ENCODE measurements at regions not wholly inside any gene's neighbourhood (a gene's known extent, or its start where the extent isn't known, plus 50 kb on each side); places are given as distances from the start of the nearest gene placed in this dataset.
A peak's percentile ranks its signal among the peaks of the same experiment; 100 is the strongest.

- Histone ChIP-seq H3K4me1 (ENCODE audit: control insufficient read depth in 1 of 2, insufficient read depth in 2 of 2, low read depth in 1 of 2, low read length in 1 of 2) (peaks cover 0 to 14% of the 10 kb centered on the region in 2 experiments; a peak in 2 of 4 replicates), H3K36me3 (replicated peaks in 1 of 2; ENCODE audit: control insufficient read depth in 1 of 2, insufficient read depth in 2 of 2, low read length in 1 of 2) (no peaks in the 10 kb centered on the region), H3K4me3 (ENCODE audit: low read depth in 2 of 2, low read length in 1 of 2) (no peak overlapping the region), H3F3A (replicated peaks; ENCODE audit: insufficient read depth) (peaks cover 16% of the 10 kb centered on the region), H3K9me3 (no peaks in the 10 kb centered on the region), H3K4me2 (peak overlapping the region; percentile 22; the same call in 1 of the 2 replicates), H3K27ac (ENCODE audit: low read depth in 2 of 2, low read length in 1 of 2) (peak overlapping the region in 1 of 2 experiments; percentile 77; a peak in 2 of 4 replicates), H4K20me1 (ENCODE audit: insufficient read depth) (no peaks in the 10 kb centered on the region; the same call in 1 of the 2 replicates), H3K9me2 (no peaks in the 10 kb centered on the region), H3K79me2 (ENCODE audit: insufficient read depth) (no peaks in the 10 kb centered on the region), H3K9ac (no peak overlapping the region), H3K27me3 (ENCODE audit: insufficient read depth) (no peaks in the 10 kb centered on the region), H2AFZ (ENCODE audit: low read depth) (no peak overlapping the region)
- no peak for DNase-seq
- ChIA-PET POLR2A (no interaction called here), CTCF (interaction anchor here (1.5 kb wide), 1 partner anchor 12 kb away, joined by 4 read pairs; no protein-coding TSS in a partner anchor)
- no peak for TF ChIP-seq USF1 (IDR thresholded peaks at IDR 0.05; ENCODE audit: borderline replicate concordance, low read depth)
- TF ChIP-seq RAD21 (IDR thresholded peaks at IDR 0.05; ENCODE audit: low read length), result no peak
- no peak for TF ChIP-seq EZH2phosphoT487 (IDR thresholded peaks at IDR 0.05; ENCODE audit: borderline replicate concordance, low read depth)
- no peak for TF ChIP-seq FOXJ3 (CRISPR knock-in tag; IDR thresholded peaks at IDR 0.05)
- no peak for TF ChIP-seq SMC3 (IDR thresholded peaks at IDR 0.05; ENCODE audit: low read depth, low read length)
- TF ChIP-seq RFX5 (IDR thresholded peaks at IDR 0.05; ENCODE audit: low read length), result no peak
- no peak for TF ChIP-seq RXRA (IDR thresholded peaks at IDR 0.05; ENCODE audit: borderline replicate concordance, low read depth)
- TF ChIP-seq YY1 (IDR thresholded peaks at IDR 0.05; ENCODE audit: low read depth), result no peak
- TF ChIP-seq TEAD4 (IDR thresholded peaks at IDR 0.05; ENCODE audit: borderline replicate concordance, insufficient read depth), result 0 out of 2 replicates have a peak, but pooled peaks have one; percentile 14
- TF ChIP-seq FOSL2 (IDR thresholded peaks at IDR 0.05; ENCODE audit: borderline replicate concordance, low read depth), result no peak
- no peak for TF ChIP-seq CHD2 (IDR thresholded peaks at IDR 0.05; ENCODE audit: low read length, partially characterized antibody)
- no peak for TF ChIP-seq EP300 (IDR thresholded peaks at IDR 0.05; ENCODE audit: borderline replicate concordance in 1 of 2, low read depth in 1 of 2, low read length in 1 of 2)
- no peak for TF ChIP-seq REST (IDR thresholded peaks at IDR 0.05; ENCODE audit: low read depth, low read length)
- no peak for TF ChIP-seq POLR2AphosphoS5 (IDR thresholded peaks at IDR 0.05; ENCODE audit: low read depth, low read length)
- TF ChIP-seq CTCF (IDR thresholded peaks at IDR 0.05), result no peak
- no peak for TF ChIP-seq ELF1 (IDR thresholded peaks at IDR 0.05)
- no peak for TF ChIP-seq ZBTB33 (IDR thresholded peaks at IDR 0.05; ENCODE audit: borderline replicate concordance, low read depth)
- TF ChIP-seq IRF3 (IDR thresholded peaks at IDR 0.05; ENCODE audit: low read depth, low read length), result no peak
- no peak for TF ChIP-seq USF2 (IDR thresholded peaks at IDR 0.05; ENCODE audit: borderline replicate concordance, low read depth, low read length)
- TF ChIP-seq PBX3 (IDR thresholded peaks at IDR 0.05), result peak; percentile 21; the same call in 1 of the 2 replicates
- no peak for TF ChIP-seq SIN3A (IDR thresholded peaks at IDR 0.05; ENCODE audit: borderline replicate concordance, low read depth, low read length)
- no peak for TF ChIP-seq NRF1 (IDR thresholded peaks at IDR 0.05; ENCODE audit: low read depth, low read length)
Observed at GRCh38 chr14:53368711-53369201, 215.6 kb upstream of the DDHD1 start.
